Stromal cell of bone marrow (primary cell): ENCODE measurements at regions not wholly inside any gene's neighbourhood (a gene's known extent, or its start where the extent isn't known, plus 50 kb on each side); places are given as distances from the start of the nearest gene placed in this dataset.

Source experiments
- DNase-seq: peaks from one replicate; pipeline ENCODE4 v3.0.0-alpha.2; 2012; ENCODE audit warnings: low read depth

- no peak for DNase-seq
Observed at GRCh38 chr4:107166181-107166580, 130.1 kb upstream of the DKK2 start.

DNA sequence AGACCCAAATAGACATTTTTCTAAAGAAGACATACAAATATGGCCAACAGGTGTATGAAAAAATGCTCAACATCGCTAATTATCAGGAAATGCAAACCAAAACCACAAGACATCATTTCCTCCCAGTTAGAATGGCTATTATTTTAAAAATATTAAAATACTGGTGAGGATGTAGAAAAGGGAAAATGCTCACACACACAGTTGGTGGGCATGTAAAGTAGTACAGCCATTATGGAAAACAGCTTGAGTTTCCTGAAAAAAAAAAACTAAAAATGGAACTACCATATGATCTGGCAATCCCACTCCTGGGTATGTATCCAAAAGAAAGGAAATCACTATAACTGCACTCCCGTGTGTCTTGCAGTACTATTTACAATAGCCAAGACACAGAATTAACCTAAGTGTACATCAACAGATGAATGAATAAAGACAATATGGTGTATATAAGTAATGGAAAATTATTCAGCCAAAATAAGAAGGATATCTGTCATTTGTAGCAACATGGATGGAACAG, 128.9 kb upstream of the DKK2 start:
- no peak for DNase-seq

GRCh38 chr4:107156443-107156842, 120.3 kb upstream of the DKK2 start:
- DNase-seq = no peak

- DNase-seq = no peak
Observed at GRCh38 chr4:107155366-107155765, 119.3 kb upstream of the DKK2 start.

- DNase-seq = no peak
Observed at GRCh38 chr4:107153956-107154355, 117.8 kb upstream of the DKK2 start.

DNA sequence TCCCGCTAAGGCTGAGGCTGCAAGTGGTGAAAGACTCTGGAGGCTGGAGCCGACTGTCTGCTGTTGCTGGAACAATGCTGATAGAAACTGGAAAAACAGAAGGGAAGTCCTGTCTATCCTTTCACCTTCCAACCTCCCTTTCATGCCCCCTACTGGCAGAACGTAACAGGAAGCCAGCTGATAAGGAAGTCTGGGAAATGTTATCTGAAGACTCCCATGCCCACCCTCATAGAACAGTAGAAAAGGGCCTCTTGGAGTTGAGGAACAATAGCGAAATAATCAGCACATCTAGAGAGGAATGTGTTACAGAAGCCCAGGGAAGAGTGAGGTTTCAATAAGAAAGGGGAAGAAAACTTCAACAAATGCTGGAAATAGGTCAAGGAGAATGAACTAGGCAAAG, 117.1 kb upstream of the DKK2 start:
- no peak for DNase-seq

DNA sequence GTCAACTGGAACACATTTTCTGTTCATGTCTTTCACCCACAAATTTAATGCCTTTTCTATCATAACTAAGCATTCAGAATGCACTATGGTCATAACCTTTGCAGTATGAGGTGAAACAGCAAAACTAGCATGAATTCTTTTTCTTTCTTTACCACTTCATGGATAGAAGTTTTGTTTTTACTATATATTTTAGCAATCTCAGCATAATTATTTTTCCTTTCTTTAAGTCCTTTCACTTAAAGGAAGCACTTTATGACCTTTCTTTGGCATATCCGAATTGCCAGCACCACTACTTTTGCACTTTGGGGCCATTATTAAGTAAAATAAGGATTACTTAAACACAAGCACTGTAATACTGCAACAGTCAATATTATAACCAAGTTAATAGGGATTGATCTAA, 115.1 kb upstream of the DKK2 start:
- no peak for DNase-seq

DNA sequence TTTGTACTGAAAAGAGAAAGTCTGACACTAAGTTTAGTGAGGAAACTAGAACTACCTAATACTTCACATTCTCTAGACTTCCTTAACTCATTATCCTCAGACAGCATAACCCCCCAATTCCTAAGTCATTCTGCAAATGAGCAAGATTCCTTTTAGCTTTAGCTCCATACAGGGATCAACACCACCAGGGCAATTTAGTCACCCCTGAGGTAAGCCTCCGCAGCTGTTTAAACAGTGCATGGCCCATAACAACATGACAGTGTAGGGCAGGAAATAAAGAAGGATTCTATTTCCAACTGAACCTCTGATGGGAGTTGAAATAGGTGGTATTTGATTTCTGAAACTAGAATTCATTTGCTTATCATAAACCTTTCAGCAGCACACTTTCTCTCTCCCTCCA, 112.8 kb upstream of the DKK2 start:
- DNase-seq = no peak

DNA sequence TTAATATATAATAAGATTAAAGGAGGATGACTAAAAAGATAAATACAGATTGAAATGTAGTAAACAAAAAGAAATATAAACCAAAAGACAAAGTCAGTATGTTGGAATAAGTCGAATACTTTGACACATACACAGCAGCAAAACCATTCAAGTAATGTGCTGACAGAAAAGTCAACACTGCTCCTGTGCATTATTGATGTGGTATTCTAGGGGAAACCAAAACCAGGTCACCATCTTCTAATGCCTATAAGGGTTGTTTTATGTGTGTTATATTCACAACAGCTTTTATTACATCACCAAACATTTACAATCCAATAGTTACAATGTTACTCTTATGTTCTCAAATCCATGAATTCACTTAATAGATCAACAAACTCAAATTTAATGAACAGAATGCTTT, 111.8 kb upstream of the DKK2 start:
- DNase-seq = no peak

GRCh38 chr4:107138433-107138832, 102.3 kb upstream of the DKK2 start:
- no peak for DNase-seq

- DNase-seq = no peak
Observed at GRCh38 chr4:107133965-107134653, 98.0 kb upstream of the DKK2 start.

GRCh38 chr4:107131295-107131694, 95.2 kb upstream of the DKK2 start:
- DNase-seq = peak; percentile 19

DNA sequence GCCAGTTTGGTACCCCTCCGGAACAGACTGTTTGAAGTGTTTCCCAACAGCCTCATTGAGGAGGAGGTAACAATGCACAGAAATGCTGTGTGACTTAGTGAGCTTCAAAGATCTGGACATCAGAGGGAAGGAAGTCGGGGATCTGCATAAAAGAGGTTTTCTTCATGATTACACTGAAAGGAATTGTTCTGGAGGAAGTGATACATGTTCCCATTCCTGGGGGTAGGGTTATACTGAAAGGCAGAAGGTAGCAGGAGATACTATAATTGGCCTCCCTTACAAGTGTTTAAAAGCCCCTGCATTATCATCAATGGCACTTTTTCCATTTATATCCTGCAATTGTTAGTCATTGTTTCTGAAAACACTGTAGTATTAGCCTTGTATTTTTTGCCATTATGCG, 94.0 kb upstream of the DKK2 start:
- no peak for DNase-seq

- no peak for DNase-seq
Observed at GRCh38 chr4:107129611-107130010, 93.5 kb upstream of the DKK2 start.

GRCh38 chr4:107129076-107129475, 93.0 kb upstream of the DKK2 start:
- DNase-seq = no peak

- DNase-seq = no peak
Observed at GRCh38 chr4:107128116-107128515, 92.0 kb upstream of the DKK2 start.

- DNase-seq = peak; percentile 12
Observed at GRCh38 chr4:107125496-107125895, 89.4 kb upstream of the DKK2 start.

DNA sequence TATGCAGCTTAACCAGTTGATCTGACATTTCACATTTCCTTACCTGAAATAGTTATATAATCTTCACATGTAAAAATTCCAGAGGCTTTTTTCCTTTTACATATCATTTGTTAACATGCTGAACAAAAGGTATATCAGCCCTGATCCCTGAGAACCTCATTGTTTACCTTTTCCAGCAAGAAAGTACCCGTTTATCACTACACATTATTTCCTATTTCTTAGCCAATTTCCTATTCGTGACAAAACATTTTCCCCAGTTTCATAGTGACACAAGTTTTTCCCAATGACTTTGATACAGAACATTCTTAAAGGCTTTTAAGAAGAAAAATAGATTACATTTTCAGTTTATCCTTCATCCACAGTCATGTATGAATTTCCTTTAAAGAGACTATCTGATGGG, 86.6 kb upstream of the DKK2 start:
- DNase-seq = no peak

DNA sequence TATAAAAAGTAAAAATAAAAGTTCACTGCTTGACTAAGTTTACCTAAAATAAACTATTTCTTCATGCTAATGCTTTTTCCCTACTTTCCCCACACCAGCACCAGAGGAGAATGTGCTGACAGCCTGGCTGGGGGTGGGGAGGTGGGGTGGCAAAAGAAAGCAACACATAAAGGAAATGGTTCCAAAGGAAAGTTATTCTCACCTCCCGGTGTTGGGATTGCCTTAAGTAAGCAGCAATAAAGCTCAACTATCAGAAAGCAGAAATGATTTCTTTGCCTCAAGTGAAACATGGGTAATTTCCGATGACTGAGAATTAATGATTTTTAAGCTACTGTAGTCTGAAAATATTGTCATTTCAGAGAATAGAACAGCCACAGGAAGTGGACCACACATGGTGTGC, 84.5 kb upstream of the DKK2 start:
- no peak for DNase-seq

DNA sequence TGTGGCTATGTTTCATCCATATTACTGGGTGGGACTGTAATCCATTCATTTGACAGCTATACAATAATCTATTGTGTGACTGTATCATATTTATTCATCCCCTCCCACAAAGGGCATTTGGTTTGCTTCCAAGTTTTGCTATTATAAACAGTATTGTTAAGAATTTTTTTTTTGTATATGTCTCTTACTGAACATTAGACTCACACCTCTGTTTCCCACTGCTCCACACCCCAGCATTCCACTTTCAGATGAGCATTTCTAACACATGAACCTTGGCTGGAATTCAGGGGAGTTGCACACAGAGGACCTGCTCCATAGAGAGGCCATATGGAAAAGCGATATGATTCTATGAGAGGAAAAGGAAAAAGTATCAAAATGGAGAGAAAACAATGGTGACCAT, 81.6 kb upstream of the DKK2 start:
- no peak for DNase-seq

- no peak for DNase-seq
Observed at GRCh38 chr4:107115185-107115847, 79.2 kb upstream of the DKK2 start.

DNA sequence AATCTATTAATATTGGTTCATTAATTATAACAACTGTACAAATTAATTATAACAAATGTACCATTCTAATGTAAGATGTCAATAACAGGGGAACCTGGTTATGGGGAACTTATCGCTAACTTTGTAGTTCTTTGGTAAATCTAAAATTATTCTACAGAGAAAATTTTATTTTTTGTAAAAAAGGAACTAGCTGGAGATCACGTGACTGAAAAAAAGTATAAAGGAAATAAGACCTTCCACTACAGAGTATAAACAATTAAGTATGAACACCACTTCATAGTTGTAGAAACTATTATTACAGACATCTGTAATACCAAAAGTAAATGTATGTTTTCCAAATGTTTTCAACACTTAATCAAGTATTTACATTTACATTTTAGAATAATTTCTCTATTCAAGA, 77.9 kb upstream of the DKK2 start:
- DNase-seq = no peak

DNA sequence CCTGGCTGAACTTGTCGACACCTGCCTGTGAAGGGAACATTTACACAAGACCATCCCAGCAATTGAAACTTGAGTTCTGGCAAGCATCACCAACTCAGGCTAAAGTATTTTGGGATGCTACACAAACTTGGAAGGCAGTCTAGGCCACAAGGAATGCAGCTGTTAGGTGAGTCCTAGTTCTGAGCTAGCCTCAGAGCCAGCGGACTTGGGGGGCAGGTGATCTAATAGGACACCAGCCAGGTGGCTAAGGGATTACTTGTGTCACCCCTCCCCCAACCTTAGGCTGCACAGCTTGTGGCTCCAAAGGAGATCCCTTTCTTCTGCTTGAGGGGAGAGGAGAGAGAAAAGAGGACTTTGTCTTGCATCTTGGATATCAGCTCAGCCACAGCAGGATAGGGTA, 62.3 kb upstream of the DKK2 start:
- no peak for DNase-seq

GRCh38 chr4:107094976-107095375, 58.9 kb upstream of the DKK2 start:
- no peak for DNase-seq
